ENCODE measurements at regions not wholly inside any gene's neighbourhood (a gene's known extent, or its start where the extent isn't known, plus 50 kb on each side); places are given as distances from the start of the nearest gene placed in this dataset.

DNA sequence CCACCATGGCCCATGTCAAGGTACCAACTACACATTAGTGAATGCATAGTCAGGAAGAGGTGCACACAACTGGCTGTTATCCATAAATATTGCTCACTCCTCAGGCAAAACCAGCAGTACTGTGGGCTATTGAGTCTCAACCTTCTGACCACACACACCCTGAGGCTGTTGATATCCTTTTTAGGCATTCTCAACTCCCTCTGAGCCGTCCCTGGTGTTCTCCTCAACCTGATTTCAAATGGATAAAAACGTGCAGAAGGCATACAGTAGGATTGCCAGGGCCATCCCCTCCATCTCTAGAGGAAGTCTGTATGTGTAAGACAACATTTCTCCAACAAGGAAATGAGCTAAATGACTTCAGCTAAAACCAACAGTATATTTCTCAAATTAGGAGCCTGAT lies 98.7 kb upstream of the KLHL13 start:
- peaks cover 40% of the 10 kb centered on the region for H3K27me3 ChIP-seq (replicated peaks; ENCODE audit: insufficient read depth, low read length)
- no peak overlapping the region for H3K27ac ChIP-seq (ENCODE audit: low read length)
- H3K9me2 ChIP-seq (replicated peaks; ENCODE audit: insufficient read depth, low read length) = no peaks in the 10 kb centered on the region
- H3F3A ChIP-seq (ENCODE audit: insufficient read depth, low read length) = peaks cover 17% of the 10 kb centered on the region
- peaks cover 19% of the 10 kb centered on the region for H3K4me1 ChIP-seq (ENCODE audit: low read length)
- DNase-seq = no peak
- no peak overlapping the region for H3K4me2 ChIP-seq (ENCODE audit: low read depth, low read length)
- TF ChIP-seq, protein P1, sequence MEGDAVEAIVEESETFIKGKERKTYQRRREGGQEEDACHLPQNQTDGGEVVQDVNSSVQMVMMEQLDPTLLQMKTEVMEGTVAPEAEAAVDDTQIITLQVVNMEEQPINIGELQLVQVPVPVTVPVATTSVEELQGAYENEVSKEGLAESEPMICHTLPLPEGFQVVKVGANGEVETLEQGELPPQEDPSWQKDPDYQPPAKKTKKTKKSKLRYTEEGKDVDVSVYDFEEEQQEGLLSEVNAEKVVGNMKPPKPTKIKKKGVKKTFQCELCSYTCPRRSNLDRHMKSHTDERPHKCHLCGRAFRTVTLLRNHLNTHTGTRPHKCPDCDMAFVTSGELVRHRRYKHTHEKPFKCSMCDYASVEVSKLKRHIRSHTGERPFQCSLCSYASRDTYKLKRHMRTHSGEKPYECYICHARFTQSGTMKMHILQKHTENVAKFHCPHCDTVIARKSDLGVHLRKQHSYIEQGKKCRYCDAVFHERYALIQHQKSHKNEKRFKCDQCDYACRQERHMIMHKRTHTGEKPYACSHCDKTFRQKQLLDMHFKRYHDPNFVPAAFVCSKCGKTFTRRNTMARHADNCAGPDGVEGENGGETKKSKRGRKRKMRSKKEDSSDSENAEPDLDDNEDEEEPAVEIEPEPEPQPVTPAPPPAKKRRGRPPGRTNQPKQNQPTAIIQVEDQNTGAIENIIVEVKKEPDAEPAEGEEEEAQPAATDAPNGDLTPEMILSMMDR (IDR thresholded peaks at IDR 0.05; ENCODE audit: low read length) = no peak
- TF ChIP-seq EZH2phosphoT487 (IDR thresholded peaks at IDR 0.05; ENCODE audit: low read length) (no peak), EZH2 (optimal IDR thresholded peaks at IDR 0.05; ENCODE audit: low read depth, low read length) (no peak)
- no peak overlapping the region for H3K4me3 ChIP-seq (ENCODE audit: low read length)
- no peaks in the 10 kb centered on the region for H4K20me1 ChIP-seq (ENCODE audit: insufficient read depth, low read length)
- H2AFZ ChIP-seq (ENCODE audit: low read length) = no peak overlapping the region
- no peak overlapping the region for H3K9ac ChIP-seq (ENCODE audit: low read length)
- H3K9me3 ChIP-seq (replicated peaks; ENCODE audit: insufficient read depth, low read length) = no peaks in the 10 kb centered on the region
- H3K79me2 ChIP-seq (ENCODE audit: low read length) = no peaks in the 10 kb centered on the region
- no peaks in the 10 kb centered on the region for H3K36me3 ChIP-seq (replicated peaks; ENCODE audit: insufficient read depth, low read length)

DNA sequence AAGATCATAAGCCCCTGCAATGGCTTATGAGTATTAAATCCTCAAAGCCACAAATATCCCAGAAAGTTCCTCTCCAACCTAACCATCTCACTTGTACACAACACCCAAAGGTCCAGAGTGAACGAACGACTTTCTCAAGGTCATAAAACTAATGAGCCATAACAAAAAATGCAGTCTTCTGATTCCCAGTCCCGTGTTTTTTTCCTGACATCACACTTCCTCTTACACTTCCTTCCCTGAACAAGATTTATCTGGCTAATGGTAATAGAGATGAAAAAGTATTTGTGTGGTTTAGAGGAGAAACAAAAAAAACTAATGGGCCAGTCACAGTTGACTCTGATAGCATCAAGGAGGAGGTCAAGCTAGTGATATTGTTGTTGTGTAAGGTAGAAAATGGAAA lies 99.5 kb upstream of the KLHL13 start:
- H2AFZ ChIP-seq (ENCODE audit: low read length) = no peak overlapping the region
- H3K4me1 ChIP-seq (ENCODE audit: low read length) = peaks cover 19% of the 10 kb centered on the region
- TF ChIP-seq EZH2 (optimal IDR thresholded peaks at IDR 0.05; ENCODE audit: low read depth, low read length) (no peak), EZH2phosphoT487 (IDR thresholded peaks at IDR 0.05; ENCODE audit: low read length) (no peak)
- TF ChIP-seq, protein P1 (IDR thresholded peaks at IDR 0.05; ENCODE audit: low read length) = no peak
- H3K9me2 ChIP-seq (replicated peaks; ENCODE audit: insufficient read depth, low read length) = no peaks in the 10 kb centered on the region
- no peaks in the 10 kb centered on the region for H3K79me2 ChIP-seq (ENCODE audit: low read length)
- no peak overlapping the region for H3K9ac ChIP-seq (ENCODE audit: low read length)
- H3K36me3 ChIP-seq (replicated peaks; ENCODE audit: insufficient read depth, low read length) = no peaks in the 10 kb centered on the region
- H3K4me2 ChIP-seq (ENCODE audit: low read depth, low read length) = no peak overlapping the region
- H3K4me3 ChIP-seq (ENCODE audit: low read length) = no peak overlapping the region
- H3K27me3 ChIP-seq (replicated peaks; ENCODE audit: insufficient read depth, low read length) = peaks cover 33% of the 10 kb centered on the region
- H3F3A ChIP-seq (ENCODE audit: insufficient read depth, low read length) = peaks cover 17% of the 10 kb centered on the region
- no peaks in the 10 kb centered on the region for H3K9me3 ChIP-seq (replicated peaks; ENCODE audit: insufficient read depth, low read length)
- DNase-seq = no peak
- no peaks in the 10 kb centered on the region for H4K20me1 ChIP-seq (ENCODE audit: insufficient read depth, low read length)
- H3K27ac ChIP-seq (ENCODE audit: low read length) = no peak overlapping the region

DNA sequence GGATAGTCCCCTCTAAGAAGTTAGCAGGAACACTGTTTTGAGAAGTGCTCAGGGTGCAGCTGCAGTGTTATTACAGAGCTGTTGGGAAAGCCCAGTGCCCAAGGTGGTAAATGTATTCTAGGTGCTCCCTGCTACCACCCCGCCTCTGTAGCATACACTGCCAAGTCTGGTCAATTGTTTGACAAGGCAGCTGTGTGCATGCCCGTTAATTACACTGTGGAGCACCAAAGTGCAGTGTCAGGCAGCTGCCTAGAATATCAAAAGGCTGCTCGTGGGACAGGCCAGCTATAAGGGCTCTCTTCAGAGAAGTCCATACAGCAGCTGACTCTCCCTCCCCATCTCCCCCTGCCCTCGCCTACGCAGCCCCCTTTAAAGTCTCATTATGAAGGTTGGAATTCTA lies 99.9 kb upstream of the KLHL13 start:
- H3K9ac ChIP-seq (ENCODE audit: low read length) = no peak overlapping the region
- no peak overlapping the region for H2AFZ ChIP-seq (ENCODE audit: low read length)
- H3K36me3 ChIP-seq (replicated peaks; ENCODE audit: insufficient read depth, low read length) = no peaks in the 10 kb centered on the region

More for the DNA sequence above, 99.9 kb upstream of the KLHL13 start:
- TF ChIP-seq EZH2 (optimal IDR thresholded peaks at IDR 0.05; ENCODE audit: low read depth, low read length) = no peak
- TF ChIP-seq, protein P1 (IDR thresholded peaks at IDR 0.05; ENCODE audit: low read length) = no peak
- TF ChIP-seq EZH2phosphoT487 (IDR thresholded peaks at IDR 0.05; ENCODE audit: low read length) = no peak
- no peaks in the 10 kb centered on the region for H3K79me2 ChIP-seq (ENCODE audit: low read length)
- H3F3A ChIP-seq (ENCODE audit: insufficient read depth, low read length) = peaks cover 17% of the 10 kb centered on the region
- no peak overlapping the region for H3K27ac ChIP-seq (ENCODE audit: low read length)
- H3K9me3 ChIP-seq (replicated peaks; ENCODE audit: insufficient read depth, low read length) = no peaks in the 10 kb centered on the region
- DNase-seq = no peak
- peaks cover 30% of the 10 kb centered on the region for H3K27me3 ChIP-seq (replicated peaks; ENCODE audit: insufficient read depth, low read length)
- H3K4me3 ChIP-seq (ENCODE audit: low read length) = no peak overlapping the region
- no peaks in the 10 kb centered on the region for H4K20me1 ChIP-seq (ENCODE audit: insufficient read depth, low read length)
- peaks cover 19% of the 10 kb centered on the region for H3K4me1 ChIP-seq (ENCODE audit: low read length)
- H3K4me2 ChIP-seq (ENCODE audit: low read depth, low read length) = no peak overlapping the region
- no peaks in the 10 kb centered on the region for H3K9me2 ChIP-seq (replicated peaks; ENCODE audit: insufficient read depth, low read length)
